ENCODE measurements at regions not wholly inside any gene's neighbourhood (a gene's known extent, or its start where the extent isn't known, plus 50 kb on each side); places are given as distances from the start of the nearest gene placed in this dataset.

DNA sequence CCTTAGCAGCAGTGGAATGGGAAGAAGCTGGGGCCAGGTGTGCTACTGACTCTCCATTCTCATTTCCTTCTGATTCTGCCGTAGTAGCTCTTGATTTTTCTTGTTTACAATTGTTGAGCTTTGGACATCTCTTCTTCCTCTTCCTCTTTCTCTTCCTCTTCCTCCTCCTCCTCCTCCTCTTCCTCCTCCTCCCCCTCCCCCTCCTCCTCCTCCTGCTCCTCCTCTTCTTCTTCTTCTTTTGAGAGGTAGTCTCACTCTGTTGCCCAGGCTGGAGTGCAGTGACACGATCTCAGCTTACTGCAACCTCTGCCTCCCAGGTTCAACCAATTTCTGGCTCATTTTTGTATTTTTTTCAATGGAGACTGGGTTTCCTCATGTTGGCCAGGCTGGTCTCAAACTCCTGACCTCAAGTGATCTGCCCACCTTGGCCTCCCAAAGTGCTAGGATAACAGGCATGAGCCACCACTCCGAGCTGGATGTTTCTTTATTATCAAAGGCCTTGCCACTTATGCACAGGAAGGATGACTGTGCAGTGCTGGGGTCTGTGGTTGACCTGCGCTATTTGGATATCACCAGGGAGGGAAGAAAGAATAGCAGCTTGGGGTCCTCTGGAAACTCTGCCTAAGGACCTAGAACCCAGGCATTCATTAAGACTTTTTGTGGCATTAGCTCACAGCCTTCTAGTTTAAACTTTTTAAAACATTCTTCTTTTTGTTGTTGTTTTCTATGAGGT is 127.8 kb upstream of the KCNJ16 start:
- in situ Hi-C loops (cut with HindIII; ENCODE audit: extremely low pct_ligation_motif_present, low pct_unique_long_range_greater_than_20kb) (no loop called here), intact Hi-C loops (cut with micrococcal nuclease; ENCODE audit: unreplicated experiment) (no loop called here)
- no peak for FAIRE-seq
- Histone ChIP-seq H3K9ac (ENCODE audit: insufficient read depth, low read depth, low read length) (no peak overlapping the region), H4K20me1 (ENCODE audit: insufficient read depth, low read length) (no peaks in the 10 kb centered on the region), H3K4me1 (ENCODE audit: insufficient read depth, low read length) (no peaks in the 10 kb centered on the region), H2AFZ (ENCODE audit: low read length) (no peak overlapping the region), H3K4me3 (replicated peaks in 1 of 3; ENCODE audit: insufficient read depth in 1 of 3, low read depth in 2 of 3, low read length in 3 of 3) (no peak overlapping the region), H3K9me3 (ENCODE audit: low read length) (peaks cover 90% of the 10 kb centered on the region), H3K79me2 (ENCODE audit: insufficient read depth, low read length) (no peaks in the 10 kb centered on the region), H3K36me3 (replicated peaks in 1 of 2; ENCODE audit: control insufficient read depth in 1 of 2, insufficient read depth in 2 of 2, low read length in 2 of 2) (no peaks in the 10 kb centered on the region), H3K27me3 (ENCODE audit: control insufficient read depth in 1 of 2, insufficient read depth in 2 of 2, low read length in 2 of 2) (no peaks in the 10 kb centered on the region), H3K27ac (ENCODE audit: extremely low read length, insufficient read depth, low read length) (no peak overlapping the region), H3K4me2 (ENCODE audit: low read depth, low read length) (no peak overlapping the region)
- ATAC-seq, result no peak
- ChIA-PET CTCF (ENCODE audit: low intra/inter-chr PET ratio, low total read pairs) (no interaction called here), POLR2A (no interaction called here)
- WGBS (ENCODE audit: low lambda C conversion rate), result 19% methylated on average over 4 of the region's 4 CpGs
- no peak for TF ChIP-seq ZNF496 (CRISPR knock-in tag; IDR thresholded peaks at IDR 0.05; ENCODE audit: insufficient replicate concordance)
- TF ChIP-seq NFKBIZ (CRISPR knock-in tag; IDR thresholded peaks at IDR 0.05), result no peak
- TF ChIP-seq ZNF781 (CRISPR knock-in tag; IDR thresholded peaks at IDR 0.05; ENCODE audit: borderline replicate concordance, not compliant biosample characterization), result no peak
- no peak for TF ChIP-seq SMAD9 (CRISPR knock-in tag; IDR thresholded peaks at IDR 0.05)
- DNase-seq (ENCODE audit: low spot score), result no peak
- no TSS peak for BruUV-seq (replicated peaks)

DNA sequence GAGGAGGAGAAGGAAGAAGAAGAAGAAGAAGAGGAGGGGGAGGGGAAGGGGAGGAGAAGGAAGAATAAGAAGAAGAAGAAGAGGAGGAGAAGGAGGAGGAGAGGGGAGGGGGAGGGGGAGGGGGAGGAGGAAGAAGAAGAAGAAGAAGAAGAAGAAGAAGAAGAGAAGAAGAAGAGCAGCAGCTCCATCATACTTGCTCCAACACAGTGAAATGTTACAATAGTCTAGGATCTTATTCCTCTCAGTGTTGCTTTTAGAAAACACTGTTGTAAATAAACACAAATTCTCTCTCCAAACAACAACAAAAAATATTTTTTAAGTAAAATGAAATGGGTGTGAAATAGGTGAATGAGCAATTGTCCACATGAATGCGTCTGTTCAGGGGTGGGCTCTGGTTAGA is 126.6 kb upstream of the KCNJ16 start:
- DNase-seq (ENCODE audit: low spot score), result no peak
- no peak for ATAC-seq
- Histone ChIP-seq H3K27ac (ENCODE audit: extremely low read length, insufficient read depth, low read length) (no peak overlapping the region), H3K79me2 (ENCODE audit: insufficient read depth, low read length) (no peaks in the 10 kb centered on the region), H3K9ac (ENCODE audit: insufficient read depth, low read depth, low read length) (no peak overlapping the region), H4K20me1 (ENCODE audit: insufficient read depth, low read length) (no peaks in the 10 kb centered on the region), H3K4me1 (ENCODE audit: insufficient read depth, low read length) (no peaks in the 10 kb centered on the region), H3K27me3 (ENCODE audit: control insufficient read depth in 1 of 2, insufficient read depth in 2 of 2, low read length in 2 of 2) (no peaks in the 10 kb centered on the region), H3K4me2 (ENCODE audit: low read depth, low read length) (no peak overlapping the region), H3K9me3 (ENCODE audit: low read length) (peaks cover 94% of the 10 kb centered on the region), H3K4me3 (replicated peaks in 1 of 3; ENCODE audit: insufficient read depth in 1 of 3, low read depth in 2 of 3, low read length in 3 of 3) (no peak overlapping the region), H3K36me3 (replicated peaks in 1 of 2; ENCODE audit: control insufficient read depth in 1 of 2, insufficient read depth in 2 of 2, low read length in 2 of 2) (no peaks in the 10 kb centered on the region), H2AFZ (ENCODE audit: low read length) (no peak overlapping the region)
- intact Hi-C loops (cut with micrococcal nuclease; ENCODE audit: unreplicated experiment), result no loop called here
- TF ChIP-seq HNRNPK (IDR thresholded peaks at IDR 0.05; ENCODE audit: low read depth, low read length, poor library complexity, severe bottlenecking), result peak; percentile 52
- no peak for TF ChIP-seq ZNF484 (CRISPR knock-in tag; IDR thresholded peaks at IDR 0.05; ENCODE audit: borderline replicate concordance, low read depth)
- POLR2A ChIA-PET, result no interaction called here
- CTCF ChIA-PET (ENCODE audit: low intra/inter-chr PET ratio, low total read pairs), result no interaction called here
- BruUV-seq (replicated peaks), result no TSS peak
- WGBS (ENCODE audit: low lambda C conversion rate), result 3% methylated on average over 1 of the region's 1 CpG
- in situ Hi-C loops (cut with HindIII; ENCODE audit: extremely low pct_ligation_motif_present, low pct_unique_long_range_greater_than_20kb), result no loop called here
- FAIRE-seq, result no peak

Data from HepG2 (cell line).